NT2/D1 (cell line): ENCODE measurements at regions not wholly inside any gene's neighbourhood (a gene's known extent, or its start where the extent isn't known, plus 50 kb on each side); places are given as distances from the start of the nearest gene placed in this dataset.

Experiments used
- SUZ12 ChIP-seq: IDR thresholded peaks from 2 replicates; pipeline ENCODE4 v1.6.1; 2011; ENCODE audit not compliant: insufficient read length, insufficient read depth; ENCODE audit errors: extremely low read depth
- ZNF274 ChIP-seq: IDR thresholded peaks from 2 replicates; pipeline ENCODE4 v1.6.1; 2011; ENCODE audit warnings: mild to moderate bottlenecking, low read depth, low read length

DNA sequence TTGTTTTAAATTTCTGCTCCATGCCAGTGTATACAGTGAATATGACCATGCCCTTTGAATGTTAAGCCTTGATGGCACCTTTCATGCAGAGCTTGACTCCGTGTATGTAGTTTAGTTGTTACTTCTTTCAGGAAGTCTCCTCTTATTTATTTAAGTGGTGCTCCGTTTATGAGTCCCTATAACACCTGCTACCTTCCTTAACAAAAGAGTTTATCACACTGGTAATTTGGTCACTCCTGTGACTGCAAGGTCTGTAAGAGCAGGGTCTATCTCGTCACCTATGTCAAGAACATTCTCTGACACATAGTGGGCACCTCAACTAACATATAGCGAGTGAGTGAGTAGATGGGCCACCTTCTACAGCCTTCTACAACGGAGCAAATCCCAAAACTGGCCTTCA is 152.5 kb downstream of the CCDC34 start:
- TF ChIP-seq ZNF274 (no peak), SUZ12 (no peak)
